GM23248 (cell line): ENCODE measurements at regions not wholly inside any gene's neighbourhood (a gene's known extent, or its start where the extent isn't known, plus 50 kb on each side); places are given as distances from the start of the nearest gene placed in this dataset.

Experiments
- DNase-seq: peaks from one replicate; pipeline ENCODE4 v3.0.0-alpha.2; 2015
- H2AFZ ChIP-seq: fragments of 200-600 bp; sonication (generic); 2 replicates; pipeline ENCODE4 v1.6.1; 2016; ENCODE audit warnings: antibody characterized with exemption
- H3F3A ChIP-seq: fragments of 200-600 bp; sonication (generic); 2 replicates; pipeline ENCODE4 v1.6.1; 2016; ENCODE audit warnings: mild to moderate bottlenecking, antibody characterized with exemption, mixed run types; ENCODE audit not compliant: insufficient read depth
- H3K27ac ChIP-seq: fragments of 200-600 bp; sonication (generic); 2 replicates; pipeline ENCODE4 v1.5.1; 2016; ENCODE audit warnings: mild to moderate bottlenecking
- H3K27me3 ChIP-seq: fragments of 200-600 bp; sonication (generic); replicated peaks from 2 replicates; pipeline ENCODE4 v1.6.1; 2016; ENCODE audit warnings: mild to moderate bottlenecking; ENCODE audit not compliant: insufficient read depth
- H3K36me3 ChIP-seq: fragments of 200-600 bp; sonication (generic); 2 replicates; pipeline ENCODE4 v1.6.1; 2016; ENCODE audit warnings: low read depth, mild to moderate bottlenecking
- H3K4me1 ChIP-seq: fragments of 200-600 bp; sonication (generic); 2 replicates; pipeline ENCODE4 v1.6.1; 2016; ENCODE audit warnings: mild to moderate bottlenecking; ENCODE audit not compliant: insufficient read depth
- H3K4me2 ChIP-seq: fragments of 200-600 bp; sonication (generic); one replicate; pipeline ENCODE4 v1.6.1; 2016; ENCODE audit warnings: mild to moderate bottlenecking; ENCODE audit not compliant: unreplicated experiment
- H3K4me3 ChIP-seq: fragments of 200-600 bp; sonication (generic); 2 replicates; pipeline ENCODE4 v1.5.1; 2016; ENCODE audit warnings: mild to moderate bottlenecking
- H3K79me2 ChIP-seq: fragments of 200-600 bp; sonication (generic); 2 replicates; pipeline ENCODE4 v1.6.1; 2016; ENCODE audit warnings: mild to moderate bottlenecking; ENCODE audit not compliant: insufficient read depth
- H3K9ac ChIP-seq: fragments of 200-600 bp; sonication (generic); 2 replicates; pipeline ENCODE4 v1.6.1; 2016; ENCODE audit warnings: mild to moderate bottlenecking
- H3K9me2 ChIP-seq: fragments of 200-600 bp; sonication (generic); 2 replicates; pipeline ENCODE4 v1.6.1; 2016; ENCODE audit warnings: mixed run types, mild to moderate bottlenecking, moderate library complexity; ENCODE audit not compliant: insufficient read depth
- H3K9me3 ChIP-seq: fragments of 200-600 bp; sonication (generic); one replicate; pipeline ENCODE4 v1.6.1; 2017; ENCODE audit warnings: low read depth
- H4K20me1 ChIP-seq: fragments of 200-600 bp; sonication (generic); 2 replicates; pipeline ENCODE4 v1.6.0; 2016; ENCODE audit not compliant: insufficient read depth
- EZH2 ChIP-seq: fragments of 200-600 bp; sonication (generic); IDR thresholded peaks from 2 replicates; pipeline ENCODE4 v1.6.1; 2018; ENCODE audit warnings: antibody characterized with exemption, mild to moderate bottlenecking; ENCODE audit not compliant: insufficient read depth, poor library complexity, severe bottlenecking
- EZH2phosphoT487 ChIP-seq: fragments of 200-600 bp; sonication (generic); IDR thresholded peaks from 2 replicates; pipeline ENCODE4 v1.6.1; 2018; ENCODE audit warnings: antibody characterized with exemption, moderate library complexity, mild to moderate bottlenecking, low read depth; ENCODE audit not compliant: insufficient read depth
- WGBS, 2 experiments: methylation state at CpG; one replicate each; pipeline ENCODE4 v1.1.6; 2015 to 2017; ENCODE audit warnings: low lambda C conversion rate in 2 of 2, low coverage in 1 of 2; ENCODE audit errors: missing lambda C conversion rate in 2 of 2; 5-methylcytosine and 5-hydroxymethylcytosine counted together
- in situ Hi-C: fragments of 300-500 bp; cut with MboI; formaldehyde crosslinking; loops from 2 replicates; pipeline ENCODE4 v1.15.0; 2020

DNA sequence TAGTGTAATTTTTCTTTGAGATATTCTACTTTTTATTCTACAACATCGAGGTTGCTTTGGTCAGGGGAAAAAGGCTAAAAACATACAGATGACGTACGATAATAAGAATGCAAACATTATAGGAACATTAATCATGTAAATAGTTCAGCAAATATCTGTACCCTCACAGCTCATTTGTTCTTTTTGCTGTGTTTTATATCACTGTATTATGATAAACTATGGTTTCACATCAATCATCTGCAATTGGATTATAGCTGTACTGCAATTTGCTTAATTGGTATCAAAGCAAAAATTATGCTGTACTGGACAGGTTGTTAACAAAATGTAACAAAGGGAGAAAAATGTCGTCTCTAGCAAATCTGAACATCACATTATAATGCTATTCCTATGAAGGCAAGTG is 597.1 kb downstream of the EPHA7 start:
- no peak overlapping the region for H2AFZ ChIP-seq
- no peaks in the 10 kb centered on the region for H3F3A ChIP-seq
- no peaks in the 10 kb centered on the region for H3K36me3 ChIP-seq
- no peaks in the 10 kb centered on the region for H3K9me2 ChIP-seq
- TF ChIP-seq EZH2, result no peak
- no peak for TF ChIP-seq EZH2phosphoT487
- DNase-seq, result no peak
- no peaks in the 10 kb centered on the region for H4K20me1 ChIP-seq
- no peak overlapping the region for H3K4me3 ChIP-seq
- in situ Hi-C loops, result no loop called here
- H3K9ac ChIP-seq, result no peak overlapping the region
- H3K27me3 ChIP-seq, result no peaks in the 10 kb centered on the region
- H3K79me2 ChIP-seq, result no peaks in the 10 kb centered on the region
- H3K4me2 ChIP-seq, result no peak overlapping the region
- H3K27ac ChIP-seq, result no peak overlapping the region
- 27 to 33% methylated on average over 4 of the region's 4 CpGs for WGBS, 2 experiments
- no peaks in the 10 kb centered on the region for H3K9me3 ChIP-seq
- no peaks in the 10 kb centered on the region for H3K4me1 ChIP-seq

GRCh38 chr6:92820601-92821000 is 598.8 kb downstream of the EPHA7 start:
- no peaks in the 10 kb centered on the region for H3K4me1 ChIP-seq
- no peaks in the 10 kb centered on the region for H3K36me3 ChIP-seq
- no peaks in the 10 kb centered on the region for H3F3A ChIP-seq
- no peak for DNase-seq
- H3K9me3 ChIP-seq, result no peaks in the 10 kb centered on the region
- no peak overlapping the region for H3K27ac ChIP-seq
- TF ChIP-seq EZH2, result no peak
- no peak for TF ChIP-seq EZH2phosphoT487
- no peaks in the 10 kb centered on the region for H4K20me1 ChIP-seq
- H3K4me2 ChIP-seq, result no peak overlapping the region
- H2AFZ ChIP-seq, result no peak overlapping the region
- in situ Hi-C loops, result no loop called here
- H3K4me3 ChIP-seq, result no peak overlapping the region
- 6 to 12% methylated on average over 6 of the region's 6 CpGs for WGBS, 2 experiments
- H3K79me2 ChIP-seq, result no peaks in the 10 kb centered on the region
- H3K27me3 ChIP-seq, result no peaks in the 10 kb centered on the region
- no peak overlapping the region for H3K9ac ChIP-seq
- H3K9me2 ChIP-seq, result no peaks in the 10 kb centered on the region

DNA sequence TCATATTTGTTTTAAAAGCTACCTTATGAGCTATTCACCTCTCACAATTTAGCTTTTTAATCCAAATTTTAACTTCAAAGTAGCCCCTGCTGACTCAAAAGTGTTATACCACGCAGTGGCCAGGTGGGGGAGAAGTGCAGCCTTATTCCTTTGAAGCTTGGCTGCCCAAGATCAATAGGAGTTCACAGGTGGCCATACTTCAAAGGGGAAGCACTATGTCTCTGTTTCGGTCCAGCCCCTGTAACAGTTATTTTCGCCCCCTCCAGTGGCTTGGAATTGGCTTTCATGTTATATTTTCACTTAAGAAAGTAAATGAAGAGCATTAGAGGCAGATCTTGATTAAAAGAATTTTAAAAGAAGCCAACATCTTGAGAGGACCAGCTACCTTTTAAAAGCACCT is 608.4 kb downstream of the EPHA7 start:
- Histone ChIP-seq H3K9ac (no peak overlapping the region), H3K4me2 (no peak overlapping the region), H3K27ac (no peak overlapping the region), H3K9me2 (no peaks in the 10 kb centered on the region), H3K4me3 (no peak overlapping the region), H3K4me1 (no peaks in the 10 kb centered on the region), H3K9me3 (no peaks in the 10 kb centered on the region), H3K36me3 (no peaks in the 10 kb centered on the region), H4K20me1 (no peaks in the 10 kb centered on the region), H2AFZ (no peak overlapping the region), H3F3A (no peaks in the 10 kb centered on the region), H3K79me2 (no peaks in the 10 kb centered on the region), H3K27me3 (no peaks in the 10 kb centered on the region)
- peak; percentile 34 for DNase-seq
- TF ChIP-seq EZH2phosphoT487 (no peak), EZH2 (no peak)
- WGBS, 2 experiments, result 0 to 4% methylated on average over 3 of the region's 3 CpGs
- in situ Hi-C loops, result no loop called here

DNA sequence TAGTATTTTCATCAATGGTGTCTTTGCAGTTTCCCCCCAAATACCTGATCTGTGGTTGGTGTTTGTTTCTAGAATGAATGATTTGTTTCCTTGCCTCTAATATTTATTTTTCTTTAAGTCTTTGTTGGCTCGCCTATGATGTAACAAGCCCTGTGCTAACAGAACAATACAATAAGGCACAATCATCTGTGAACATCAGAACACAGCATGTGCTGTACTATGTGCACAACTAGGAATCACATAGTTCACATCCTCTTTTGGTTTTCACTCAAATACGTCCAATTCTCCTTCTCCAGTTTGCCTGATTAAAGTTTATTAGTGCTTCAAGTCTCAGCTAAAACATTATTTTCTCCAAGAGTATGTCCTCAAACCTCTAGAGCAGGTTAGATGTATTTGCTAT is 613.1 kb downstream of the EPHA7 start:
- no peaks in the 10 kb centered on the region for H4K20me1 ChIP-seq
- no peaks in the 10 kb centered on the region for H3K9me2 ChIP-seq
- no peak overlapping the region for H3K27ac ChIP-seq
- H3F3A ChIP-seq, result no peaks in the 10 kb centered on the region
- no peaks in the 10 kb centered on the region for H3K79me2 ChIP-seq
- H3K9me3 ChIP-seq, result no peaks in the 10 kb centered on the region
- no peak overlapping the region for H3K4me2 ChIP-seq
- H3K4me1 ChIP-seq, result no peaks in the 10 kb centered on the region
- H2AFZ ChIP-seq, result no peak overlapping the region
- H3K4me3 ChIP-seq, result no peak overlapping the region
- no peak overlapping the region for H3K9ac ChIP-seq
- in situ Hi-C loops, result no loop called here
- WGBS, 2 experiments, result 1 to 7% methylated on average over 2 of the region's 2 CpGs
- no peaks in the 10 kb centered on the region for H3K27me3 ChIP-seq
- TF ChIP-seq EZH2phosphoT487 (no peak), EZH2 (no peak)
- H3K36me3 ChIP-seq, result no peaks in the 10 kb centered on the region
- no peak for DNase-seq

DNA sequence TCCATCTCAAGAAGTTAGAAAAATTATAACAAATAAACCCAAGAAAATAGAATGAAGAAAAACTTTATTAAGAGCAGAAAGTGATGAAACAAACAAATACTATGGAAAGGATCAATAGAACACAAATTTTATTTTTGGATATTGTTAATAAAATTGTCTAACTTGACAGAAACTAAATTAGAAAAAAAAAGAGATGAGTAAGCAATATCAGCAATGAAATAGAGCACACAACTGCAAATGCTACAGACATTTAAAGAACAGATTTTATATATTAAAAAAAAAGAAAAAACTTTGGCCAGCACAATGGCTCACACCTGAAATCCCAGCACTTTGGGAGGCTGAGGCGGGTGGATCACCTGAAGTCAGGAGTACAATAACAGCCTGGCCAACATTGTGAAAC is 628.0 kb downstream of the EPHA7 start:
- in situ Hi-C loops, result no loop called here
- no peaks in the 10 kb centered on the region for H3K36me3 ChIP-seq
- WGBS, 2 experiments, result 40 to 42% methylated on average over 1 of the region's 1 CpG

More for the DNA sequence above, 628.0 kb downstream of the EPHA7 start:
- Histone ChIP-seq H2AFZ (no peak overlapping the region), H3K79me2 (no peaks in the 10 kb centered on the region), H3K9ac (no peak overlapping the region), H3K27ac (no peak overlapping the region), H3K9me3 (no peaks in the 10 kb centered on the region), H3K4me1 (no peaks in the 10 kb centered on the region), H3K27me3 (no peaks in the 10 kb centered on the region), H4K20me1 (no peaks in the 10 kb centered on the region), H3F3A (no peaks in the 10 kb centered on the region), H3K4me2 (no peak overlapping the region), H3K9me2 (no peaks in the 10 kb centered on the region), H3K4me3 (no peak overlapping the region)
- no peak for DNase-seq
- TF ChIP-seq EZH2 (no peak), EZH2phosphoT487 (no peak)
